ENCODE measurements at regions not wholly inside any gene's neighbourhood (a gene's known extent, or its start where the extent isn't known, plus 50 kb on each side); places are given as distances from the start of the nearest gene placed in this dataset.

DNA sequence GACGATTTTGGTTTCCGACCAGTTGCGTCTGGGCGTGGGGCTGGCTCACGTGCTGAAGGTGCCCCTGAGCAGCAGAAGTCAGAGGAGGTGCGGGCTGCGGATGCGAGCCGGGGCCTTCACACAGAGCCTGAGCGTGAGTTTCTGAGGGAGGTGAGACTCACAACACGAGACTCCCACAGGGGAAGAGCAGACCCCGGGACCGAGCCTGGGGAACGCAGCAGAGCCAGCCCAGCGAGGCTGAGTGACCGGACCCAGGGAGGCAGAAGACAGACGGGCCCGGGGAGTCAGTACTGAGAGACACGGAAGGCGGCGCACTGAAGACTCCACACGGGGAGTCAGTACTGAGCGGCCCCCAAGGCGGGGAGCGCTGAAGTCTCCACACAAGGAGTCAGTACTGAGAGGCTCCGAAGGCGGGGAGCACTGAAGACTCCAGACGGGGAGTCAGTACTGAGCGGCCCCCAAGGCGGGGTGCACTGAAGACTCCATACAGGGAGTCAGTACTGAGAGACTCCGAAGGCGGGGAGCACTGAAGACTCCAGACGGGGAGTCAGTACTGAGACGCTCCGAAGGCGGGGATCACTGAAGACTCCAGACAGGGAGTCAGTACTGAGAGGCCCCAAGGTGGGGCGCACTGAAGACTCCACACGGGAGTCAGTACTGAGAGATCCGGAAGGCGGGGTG is 77.8 kb downstream of the DLL1 start:
- DNase-seq = peak; percentile 9 to 13

DNA sequence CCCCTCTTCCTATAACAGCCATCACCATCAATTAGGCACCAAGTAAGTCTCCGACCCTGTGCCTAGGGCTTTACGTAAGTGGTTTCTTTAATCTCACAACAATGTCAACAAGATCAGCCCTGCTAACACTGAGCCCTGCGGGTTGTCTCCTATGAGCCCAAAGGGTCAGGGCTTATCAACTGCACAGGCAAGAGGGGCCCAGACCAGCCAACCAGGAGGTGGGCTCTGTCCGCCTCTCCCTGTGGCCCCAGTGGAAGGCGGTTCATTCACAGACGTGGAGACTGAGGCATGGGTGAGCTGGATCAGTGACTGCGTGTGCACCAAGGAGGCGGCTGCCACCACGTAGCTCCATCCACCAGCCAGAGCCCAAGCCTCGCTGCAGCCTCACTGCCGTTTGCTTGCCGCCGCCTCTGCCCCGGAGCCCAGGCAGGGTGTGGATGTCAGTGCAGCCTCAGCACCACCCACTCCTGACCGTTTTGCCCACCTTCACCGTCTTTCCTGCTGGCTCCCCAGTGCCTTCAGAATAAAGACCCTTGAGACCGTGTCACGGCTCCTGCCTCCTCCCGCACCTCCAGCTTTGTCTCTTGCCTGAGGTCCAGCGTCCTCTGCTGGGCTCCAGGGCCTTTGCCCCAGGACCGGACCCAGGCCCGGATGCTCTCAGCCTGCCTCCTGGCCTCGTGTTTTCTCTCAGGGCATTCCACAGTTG is 78.7 kb downstream of the DLL1 start:
- peak; percentile 5 to 12 for DNase-seq

DNA sequence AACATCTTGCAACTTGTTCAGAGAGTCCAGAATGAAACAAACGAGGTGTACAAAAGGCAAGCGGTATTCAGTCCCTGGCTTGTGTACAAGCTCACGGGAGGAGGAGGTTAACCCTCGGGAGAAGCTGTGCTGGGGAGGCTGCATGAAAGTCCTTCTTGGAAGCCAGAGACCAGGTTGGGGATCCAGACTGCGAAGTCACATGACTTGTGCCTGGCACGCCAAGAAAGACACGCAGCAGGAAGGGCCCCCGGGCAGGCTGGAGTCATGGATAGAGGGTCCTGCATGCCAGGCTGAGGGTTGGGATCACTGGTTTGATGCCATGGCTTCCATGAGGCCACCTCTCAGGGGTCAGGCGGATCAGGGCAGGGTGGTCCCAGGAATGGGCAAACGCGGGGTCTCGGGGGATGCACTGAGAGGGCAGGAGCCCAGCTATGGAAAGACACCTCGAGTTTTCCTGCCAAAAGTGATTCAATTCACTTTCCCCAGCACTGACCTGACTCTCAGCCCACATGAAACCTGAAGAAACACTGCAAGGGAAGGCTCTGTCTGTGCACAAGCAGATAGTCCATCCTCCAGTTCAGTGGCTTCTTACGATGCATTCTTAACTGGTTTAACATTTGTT is 79.4 kb downstream of the DLL1 start:
- DNase-seq = peak; percentile 4 to 8

DNA sequence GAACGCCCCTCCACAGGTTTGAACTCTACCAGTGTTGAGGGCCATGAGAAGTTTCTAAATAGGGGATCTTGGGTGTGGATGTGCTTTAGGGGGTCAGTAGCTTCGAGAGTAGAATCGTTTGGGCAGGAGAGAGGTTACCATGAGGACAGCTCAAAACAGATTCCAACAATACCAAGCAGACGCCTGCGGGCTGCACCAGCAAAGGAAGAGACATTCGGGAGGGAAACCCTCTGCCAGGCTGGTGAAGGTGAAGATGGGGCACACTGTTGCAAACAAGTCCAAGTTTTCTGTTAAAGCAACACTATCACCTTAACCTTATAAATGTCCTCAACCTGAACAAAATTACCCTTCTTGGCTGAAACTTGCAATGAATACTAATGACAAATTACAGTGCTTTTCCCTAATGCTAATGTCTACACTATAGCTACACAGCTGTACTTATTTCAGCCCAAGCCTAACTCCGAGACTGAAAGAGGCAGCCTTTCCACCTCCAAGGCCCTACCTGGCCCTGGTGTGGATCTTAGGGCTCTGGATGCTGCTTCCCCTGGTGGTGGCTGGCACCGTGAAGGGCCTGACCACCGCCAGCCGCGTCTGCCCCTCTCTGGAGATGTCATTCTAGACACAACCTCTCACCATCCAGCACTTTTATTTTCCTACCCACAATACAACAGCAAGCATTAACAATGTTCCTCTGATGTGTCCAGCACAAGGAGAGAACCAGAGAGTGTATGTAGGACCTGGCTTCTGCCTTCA is 80.1 kb downstream of the DLL1 start:
- DNase-seq = peak in 1 of 2 experiments; percentile 7

DNA sequence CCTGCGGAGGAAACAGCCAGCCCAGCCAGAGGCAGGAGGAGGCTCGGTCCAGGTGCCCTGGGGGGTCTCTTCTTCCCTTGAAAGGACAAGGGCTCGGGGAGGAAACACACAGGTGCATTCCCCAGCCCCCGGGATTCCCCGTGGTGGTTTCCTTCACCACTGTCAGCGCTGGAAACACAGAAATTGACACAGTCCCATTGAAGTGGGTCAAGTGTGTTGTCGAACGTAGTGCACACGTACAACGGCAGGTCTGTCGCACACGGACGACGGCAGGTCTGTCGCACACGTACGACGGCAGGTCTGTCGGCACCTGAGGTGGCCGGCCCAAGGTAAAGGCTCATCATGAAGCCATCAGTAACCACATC is 80.9 kb downstream of the DLL1 start:
- peak in 1 of 2 experiments; percentile 11 for DNase-seq

DNA sequence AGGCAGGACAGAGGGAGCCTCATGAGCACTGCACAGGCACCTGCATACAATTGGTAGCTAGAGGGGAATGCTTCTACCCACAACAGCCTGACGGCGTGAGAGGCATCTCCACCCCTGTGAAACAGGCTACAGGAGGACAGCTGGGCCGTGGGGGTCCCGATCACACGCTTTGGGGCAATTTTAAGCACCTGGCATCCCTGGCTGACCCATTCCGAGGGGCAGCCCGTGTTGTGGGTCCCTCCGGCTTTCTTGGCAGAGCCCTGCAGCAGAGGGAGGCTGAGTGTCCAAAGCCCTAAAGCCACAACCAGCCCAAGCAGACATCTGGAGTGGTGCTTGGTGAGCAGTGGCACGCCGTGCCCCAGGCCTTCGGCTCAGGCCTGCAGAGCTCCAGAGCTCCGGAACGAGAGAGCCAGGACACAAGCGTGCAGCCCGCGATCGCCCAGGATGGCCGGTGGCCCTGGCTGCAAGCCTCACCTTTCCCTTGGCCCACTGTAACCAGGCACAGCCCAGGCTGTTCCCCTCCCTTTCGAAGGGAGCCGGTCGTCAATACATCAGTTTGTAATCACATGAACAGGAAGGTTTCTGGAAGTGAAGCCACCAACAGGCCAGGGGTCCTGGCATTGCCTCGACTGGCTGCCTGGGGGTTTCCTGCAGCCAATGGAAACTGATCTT is 81.4 kb downstream of the DLL1 start:
- peak in 1 of 2 experiments; percentile 12 for DNase-seq

DNA sequence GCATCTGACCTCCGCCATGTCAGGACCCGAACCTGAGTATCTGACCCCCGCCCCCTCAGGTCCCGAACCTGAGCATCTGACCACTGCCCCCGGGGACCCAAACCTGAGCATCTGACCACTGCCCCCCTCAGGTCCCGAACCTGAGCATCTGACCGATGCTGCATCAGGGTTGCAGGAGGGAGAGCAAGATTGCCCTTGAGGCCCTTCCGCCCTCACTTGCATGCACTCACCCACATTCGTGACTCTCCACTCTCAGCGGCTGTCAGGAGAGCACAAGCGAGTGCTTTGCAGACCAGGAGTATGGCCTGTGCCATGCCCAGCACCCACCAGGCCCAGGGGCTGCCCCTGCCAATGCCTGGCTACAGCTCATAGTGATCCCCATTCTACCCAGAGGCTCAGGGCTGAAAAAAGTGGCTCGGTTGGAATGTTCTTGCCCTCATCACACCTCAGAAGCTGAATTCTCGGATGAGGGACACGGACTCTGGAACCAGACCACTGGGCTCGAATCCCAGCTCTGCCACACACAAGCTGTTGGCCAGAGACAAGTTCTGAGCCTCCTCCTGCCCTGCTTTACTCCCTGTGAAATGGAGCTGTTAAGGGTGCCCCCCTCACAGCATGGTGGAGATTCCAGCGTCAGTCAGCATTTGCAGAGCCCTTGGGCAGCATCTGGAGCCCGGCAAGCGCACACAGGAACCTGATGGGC is 82.1 kb downstream of the DLL1 start:
- peak; percentile 3 to 5 for DNase-seq

DNA sequence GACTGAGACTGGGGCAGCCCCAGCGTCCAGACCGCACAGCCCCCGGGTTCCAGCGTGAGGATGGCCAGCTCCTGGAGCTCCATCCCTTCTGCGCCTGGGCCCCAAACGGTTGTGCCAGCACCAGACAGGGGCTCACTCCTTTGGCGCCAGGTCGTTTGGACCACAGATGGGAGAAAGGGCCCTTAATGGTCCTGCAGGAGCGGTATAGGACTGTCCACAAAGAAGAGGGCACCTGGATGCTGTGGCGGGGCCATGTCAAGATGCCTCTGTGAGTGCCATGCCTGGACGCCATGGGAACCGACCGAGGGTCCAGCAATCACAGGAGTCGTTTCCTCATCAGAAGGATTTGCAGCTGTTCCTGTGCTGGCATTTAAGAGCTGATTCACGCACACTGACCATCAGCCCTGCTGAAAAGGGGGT is 82.7 kb downstream of the DLL1 start:
- DNase-seq = peak in 1 of 2 experiments; percentile 10

DNA sequence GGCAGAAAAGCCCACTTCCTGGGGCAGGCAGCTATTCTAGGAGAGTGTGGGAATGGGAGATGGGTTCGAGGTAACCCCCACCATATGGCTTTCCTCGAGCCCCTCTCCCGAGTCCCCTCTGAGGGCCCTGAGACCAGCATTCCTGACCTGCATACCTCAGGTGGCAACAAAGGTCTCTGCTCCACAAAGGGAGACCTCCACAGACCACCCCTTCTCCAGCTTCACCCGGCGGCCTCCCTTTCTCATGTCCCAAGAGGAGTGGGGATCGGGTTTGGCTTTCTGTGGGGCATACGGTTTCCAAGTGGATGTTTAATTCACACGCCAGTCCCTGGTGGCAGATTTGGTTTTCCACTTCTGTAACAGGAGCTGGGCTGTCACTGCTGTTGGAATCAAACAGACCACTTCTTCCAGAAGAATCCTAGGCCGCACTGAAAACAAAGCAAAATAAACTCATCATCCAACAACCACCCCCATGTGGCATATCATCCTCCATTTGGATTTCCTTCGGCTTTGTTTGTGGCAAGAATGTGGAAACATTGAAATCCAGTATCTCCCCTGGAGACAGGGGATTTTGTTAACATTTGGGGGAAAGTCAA is 83.2 kb downstream of the DLL1 start:
- peak; percentile 1 to 2 for DNase-seq

DNA sequence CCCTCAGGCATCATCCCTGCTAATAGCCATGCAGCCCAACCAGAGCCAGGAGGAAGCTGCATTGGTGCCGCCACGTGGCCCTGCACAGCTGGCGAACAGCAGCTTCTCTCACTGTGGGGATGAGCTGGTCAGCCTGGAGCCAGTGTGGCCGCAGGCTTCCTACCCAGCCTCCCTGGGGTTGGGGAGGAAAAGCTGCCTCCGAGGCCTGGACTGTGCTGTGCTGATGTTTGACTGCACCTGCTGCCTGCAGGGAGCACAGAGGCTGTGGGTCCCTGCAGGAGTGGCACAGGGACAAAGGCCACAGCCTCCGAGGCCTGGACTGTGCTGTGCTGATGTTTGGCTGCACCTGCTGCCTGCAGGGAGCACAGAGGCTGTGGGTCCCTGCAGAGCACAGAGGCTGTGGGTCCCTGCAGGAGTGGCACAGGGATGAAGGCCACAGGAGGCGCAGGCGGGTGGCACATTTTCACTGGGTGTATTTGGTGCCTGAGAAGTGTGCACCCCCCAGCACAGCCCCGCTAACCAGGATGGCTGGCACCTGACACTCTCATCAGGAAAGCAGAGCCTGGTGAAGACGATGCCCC is 83.9 kb downstream of the DLL1 start:
- DNase-seq = peak; percentile 2 to 4

DNA sequence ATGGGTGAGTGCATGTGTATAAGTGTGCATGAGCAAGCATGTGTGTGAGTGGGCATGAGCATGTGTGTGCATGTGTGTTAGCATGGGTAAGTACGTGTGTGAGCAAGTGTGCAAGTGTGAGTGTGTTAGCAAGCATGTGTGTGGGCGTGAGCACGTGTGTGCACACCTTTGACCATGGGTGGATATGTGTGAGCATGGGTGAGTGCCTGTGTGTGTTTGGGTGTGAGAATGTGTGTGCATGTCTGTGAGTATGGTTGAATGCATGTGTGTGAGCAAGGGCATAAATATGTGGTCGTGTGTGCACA is 84.6 kb downstream of the DLL1 start:
- DNase-seq = peak; percentile 1

DNA sequence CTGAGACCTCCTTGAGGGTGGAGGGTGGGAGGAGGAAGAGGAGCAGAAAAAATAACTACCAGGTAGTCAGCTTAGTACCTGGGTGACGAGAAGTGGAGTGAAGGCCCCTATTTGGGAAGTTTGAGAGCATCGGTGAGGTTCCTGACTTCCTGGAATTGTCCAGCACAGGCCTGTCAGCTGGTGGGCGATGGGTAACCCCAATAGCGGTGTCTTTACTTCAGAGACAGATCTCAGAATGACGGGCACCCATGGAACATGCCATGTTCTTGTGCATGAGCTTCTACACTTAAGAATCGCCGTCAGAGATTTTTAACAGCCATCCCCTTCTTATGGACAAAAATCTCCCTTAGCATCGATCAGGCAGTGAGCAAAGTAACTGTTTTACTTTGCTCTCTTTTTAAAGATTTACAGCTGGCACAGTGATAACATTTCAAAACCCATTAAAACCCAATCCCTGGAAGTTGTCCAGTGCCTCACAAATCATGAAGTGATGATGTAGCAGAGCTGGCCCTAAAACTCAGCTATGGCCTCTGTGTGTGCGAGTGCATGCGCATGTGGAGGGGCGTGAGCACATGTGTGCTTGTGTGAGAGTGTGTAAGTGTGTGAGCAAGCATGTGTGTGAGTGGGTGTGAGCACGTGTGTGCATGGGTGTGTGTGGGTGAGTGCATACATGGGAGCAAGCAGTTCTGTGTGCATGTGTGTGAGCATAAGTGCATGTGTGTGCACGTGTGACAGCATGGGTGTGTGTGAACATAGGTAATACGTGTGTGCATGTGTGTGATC is 85.2 kb downstream of the DLL1 start:
- peak in 1 of 2 experiments; percentile 3 for DNase-seq

DNA sequence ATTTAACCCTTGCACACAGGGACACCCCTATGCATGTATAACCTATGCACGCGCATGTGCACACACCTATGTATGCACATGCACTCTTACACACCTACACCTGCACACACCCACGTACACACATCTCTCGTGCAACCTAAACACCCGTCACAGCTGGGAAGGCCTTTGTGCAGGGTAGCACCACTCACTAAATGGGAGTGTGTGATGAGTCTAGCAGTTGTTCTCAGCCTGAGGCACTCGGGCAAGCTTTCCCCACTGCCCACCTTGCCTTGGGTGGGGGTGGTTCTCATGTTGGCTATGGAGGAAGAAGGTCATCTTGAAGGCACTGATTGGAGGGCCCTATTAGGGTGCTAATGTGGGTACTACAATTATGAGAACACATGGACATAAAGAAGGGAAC is 85.8 kb downstream of the DLL1 start:
- no peak for DNase-seq

DNA sequence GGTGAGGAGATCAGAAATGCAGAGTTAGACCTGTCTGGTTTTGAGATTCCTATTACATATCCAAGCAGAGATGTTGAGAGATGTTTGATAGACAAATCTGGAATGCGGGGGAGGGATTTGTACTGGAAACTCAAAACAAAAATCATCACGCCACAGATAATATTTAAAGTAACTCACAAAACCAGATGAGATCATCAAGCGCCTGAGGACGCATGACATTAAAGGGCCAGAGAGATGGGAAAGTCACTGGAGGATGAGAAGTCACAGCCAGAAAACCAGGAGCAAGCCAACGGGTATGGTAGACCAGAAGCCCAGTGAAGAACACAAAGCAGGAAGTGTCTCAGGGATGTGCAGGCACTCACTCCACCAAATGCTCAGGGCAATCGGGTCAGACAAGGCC is 87.7 kb downstream of the DLL1 start:
- no peak for DNase-seq

DNA sequence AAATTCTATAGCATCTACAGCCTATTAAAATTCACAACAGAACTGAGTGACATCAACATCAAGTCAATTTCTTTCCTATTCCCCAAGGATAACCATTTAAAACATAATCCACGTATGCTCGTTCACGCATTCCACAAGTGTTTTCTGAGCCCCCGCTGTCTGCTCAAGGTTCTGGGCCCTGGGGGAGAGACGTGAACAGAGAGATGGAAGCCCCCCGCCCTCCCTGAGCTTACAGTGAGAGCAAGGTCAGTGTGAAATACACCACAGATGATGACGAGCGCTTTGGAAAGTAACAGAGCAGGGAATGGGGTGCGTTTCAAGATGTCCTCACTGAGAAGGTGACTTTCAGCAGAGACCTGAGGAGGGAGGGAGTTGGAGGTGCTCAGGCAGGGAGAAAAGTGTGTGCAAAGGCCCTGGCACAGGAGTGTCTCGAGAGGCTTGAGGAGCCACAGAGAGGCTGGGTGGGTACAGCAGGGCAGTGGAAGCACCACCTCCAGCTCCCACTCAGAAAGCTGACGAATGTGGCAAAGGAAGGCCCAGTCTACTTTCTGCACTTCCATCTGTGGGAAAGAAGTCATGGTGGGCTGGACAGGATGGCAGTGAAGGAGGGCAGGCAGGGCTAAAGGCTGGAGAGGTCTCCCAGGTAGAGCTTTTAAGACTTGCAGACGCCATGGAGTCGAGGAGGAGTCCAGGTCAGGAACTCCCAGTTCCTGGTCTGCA is 88.3 kb downstream of the DLL1 start:
- no peak for DNase-seq

DNA sequence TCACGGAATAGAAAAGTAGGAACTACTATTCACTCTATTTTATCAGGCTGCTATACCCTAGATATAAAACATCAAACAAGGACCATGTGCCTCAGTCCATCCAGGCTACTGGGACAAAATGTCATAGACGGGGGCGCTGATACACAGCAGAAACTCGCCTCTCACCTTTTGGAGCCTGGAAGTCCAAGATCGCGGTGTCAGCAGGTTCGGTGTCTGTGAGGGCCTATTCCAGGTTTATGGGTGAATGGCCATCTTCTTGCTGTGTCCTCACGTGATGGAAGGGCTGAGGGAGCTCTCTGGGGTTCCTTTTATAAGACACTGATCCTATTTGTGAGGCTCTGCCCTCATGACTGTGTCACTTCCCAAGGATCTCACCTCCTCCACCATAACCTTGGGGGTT is 89.5 kb downstream of the DLL1 start:
- DNase-seq = no peak

DNA sequence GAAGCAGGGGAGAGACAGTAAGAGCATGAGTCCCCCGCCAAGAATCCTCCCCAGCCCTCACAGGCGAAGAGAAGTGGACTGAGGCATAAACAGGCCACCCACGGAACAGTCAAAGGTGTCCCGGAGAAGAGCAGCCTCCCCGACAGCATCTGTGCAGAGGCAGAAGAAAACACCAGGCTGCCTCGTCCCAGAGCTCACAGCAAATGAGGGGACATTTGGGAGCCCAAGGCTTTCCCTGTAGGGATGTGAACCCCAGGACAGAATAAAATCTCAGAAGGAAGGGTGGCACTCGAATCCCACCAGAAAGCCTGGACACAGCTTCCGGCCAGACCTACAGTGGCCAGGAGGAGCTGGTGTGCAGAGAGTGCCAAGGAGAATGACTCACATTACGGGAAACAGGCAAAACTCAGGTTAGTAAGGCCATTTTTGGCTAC is 90.4 kb downstream of the DLL1 start:
- no peak for DNase-seq

DNA sequence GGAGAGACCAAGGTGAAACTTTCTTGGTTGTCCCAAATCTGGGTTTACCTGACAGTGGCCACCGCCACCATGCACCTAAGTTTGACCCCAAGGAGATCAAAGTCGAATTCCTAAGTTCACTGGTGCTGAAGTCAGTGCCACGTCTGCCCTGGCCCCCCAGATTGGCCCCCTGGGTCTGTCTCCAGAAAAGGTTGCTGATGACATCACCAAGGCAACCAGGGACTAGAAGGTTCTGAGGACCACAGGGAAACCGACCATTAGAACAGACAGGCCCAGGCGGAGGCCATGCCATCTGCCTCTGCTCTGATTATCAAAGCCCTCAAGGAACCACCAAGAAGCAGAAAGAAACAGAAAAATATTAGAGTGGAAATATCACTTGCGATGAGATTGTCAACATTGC is 91.2 kb downstream of the DLL1 start:
- DNase-seq = no peak

DNA sequence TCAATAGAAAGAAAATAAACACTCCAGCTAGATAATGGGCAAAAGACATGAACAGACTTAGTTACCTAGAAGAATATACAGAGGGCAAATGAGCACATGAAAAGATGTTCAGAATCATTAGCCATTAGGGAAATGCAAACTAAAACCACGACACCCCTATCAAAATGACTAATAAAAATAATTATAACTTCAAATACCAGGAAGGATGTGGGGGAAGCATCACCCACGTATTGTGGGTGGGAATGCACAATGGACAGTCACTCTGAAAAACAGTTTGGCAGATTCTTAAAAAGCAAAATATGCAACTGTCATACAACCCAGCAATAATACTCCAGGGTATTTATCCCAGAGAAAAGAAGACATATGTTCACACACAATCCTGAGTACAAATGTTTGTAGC is 92.6 kb downstream of the DLL1 start:
- no peak for DNase-seq

DNA sequence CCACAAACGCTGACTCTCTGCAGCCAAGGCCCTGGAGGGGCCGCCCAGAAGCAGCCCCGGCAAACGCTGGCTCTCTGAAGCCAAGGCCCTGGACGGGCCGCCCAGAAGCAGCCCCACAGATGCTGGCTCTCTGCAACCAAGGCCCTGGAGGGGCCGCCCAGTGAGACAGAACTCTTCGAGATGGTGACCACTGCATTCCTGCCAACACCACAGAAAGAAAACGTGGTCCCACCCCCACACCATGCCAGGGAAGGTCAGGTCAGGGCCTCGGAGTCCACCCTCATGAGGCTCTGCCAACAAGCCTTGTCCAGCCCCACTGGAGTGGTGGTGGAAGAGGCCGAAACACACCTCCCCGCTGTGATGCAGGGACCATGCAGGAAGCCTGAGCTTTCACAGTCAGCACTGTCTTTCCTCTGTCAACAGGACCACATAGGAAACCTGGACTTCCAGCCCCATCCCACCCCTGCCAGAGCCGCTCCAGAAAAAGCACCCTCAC is 97.5 kb downstream of the DLL1 start:
- DNase-seq = peak in 1 of 2 experiments; percentile 1

Measured in activated T-cell treated with anti-CD3 and anti-CD28 coated beads, Interleukin-2, amount 50 U/mL, for 48 hours (primary cell).